B cell (primary cell): ENCODE measurements at regions not wholly inside any gene's neighbourhood (a gene's known extent, or its start where the extent isn't known, plus 50 kb on each side); places are given as distances from the start of the nearest gene placed in this dataset.

Experiments
- ATAC-seq: fragments of 200-7000 bp; cut with Tn5 transposase; one replicate; pipeline ENCODE4 v1.10.0; 2021; ENCODE audit warnings: low read depth, mild to moderate bottlenecking, moderate number of reproducible peaks, moderate library complexity
- CTCF ChIA-PET: fragments of 350-600 bp; sonication (Branson Sonifier 250); formaldehyde crosslinking; loops from one replicate; lab custom pipeline; 2021; ENCODE audit warnings: antibody characterized with exemption, inconsistent platforms; lab: Charles Lee
- POLR2A ChIA-PET: fragments of 350-600 bp; sonication (Branson Sonifier 250); formaldehyde crosslinking; loops from one replicate; lab custom pipeline; 2021; ENCODE audit warnings: antibody characterized with exemption; lab: Charles Lee
- DNase-seq: peaks from one replicate; pipeline ENCODE4 v3.0.0; 2013
- H2AFZ ChIP-seq: 2 replicates; pipeline ENCODE4 v1.6.1; 2012; ENCODE audit warnings: mild to moderate bottlenecking, low read depth, low read length; ENCODE audit not compliant: insufficient read depth, poor library complexity, severe bottlenecking
- H3K27ac ChIP-seq, 2 donors: 1 replicate in 1 of 2; 2 replicates in 1 of 2; pipeline ENCODE4 v1.5.1; 2012 to 2013; ENCODE audit warnings: low read length in 2 of 2, mild to moderate bottlenecking in 2 of 2, moderate library complexity in 1 of 2
- H3K27me3 ChIP-seq, 4 experiments: fragments of 200-600 bp in 1 of 4; sonication (generic) in 1 of 4; replicated peaks in 1 of 4; 1 replicate in 2 of 4; 2 replicates in 2 of 4; pipeline versions ENCODE4 v1.6.1 to v1.7.0; 2013 to 2016; ENCODE audit warnings: low read length in 3 of 4, mild to moderate bottlenecking in 2 of 4, mixed read lengths in 1 of 4, moderate library complexity in 1 of 4; ENCODE audit not compliant: insufficient read depth in 4 of 4, control insufficient read depth in 3 of 4; ENCODE audit errors: control extremely low read depth in 1 of 4
- H3K36me3 ChIP-seq, 2 experiments: replicated peaks in 1 of 2; 1 replicate in 1 of 2; 2 replicates in 1 of 2; pipeline versions ENCODE4 v1.6.1 to v1.7.1; 2013; ENCODE audit warnings: low read length in 1 of 2; ENCODE audit not compliant: insufficient read depth in 2 of 2, control insufficient read depth in 1 of 2; ENCODE audit errors: control extremely low read depth in 1 of 2, extremely low read depth in 1 of 2
- H3K4me1 ChIP-seq, 2 donors: fragments of 200-600 bp in 1 of 2; sonication (generic) in 1 of 2; 1 replicate in 1 of 2; 2 replicates in 1 of 2; pipeline versions ENCODE4 v1.5.1 to v1.6.1; 2013 to 2017; ENCODE audit warnings: low read length in 2 of 2; ENCODE audit not compliant: control insufficient read depth in 2 of 2, insufficient read depth in 2 of 2
- H3K4me2 ChIP-seq: replicated peaks from 2 replicates; pipeline ENCODE3; 2012; ENCODE audit warnings: mild to moderate bottlenecking, low read depth, low read length; ENCODE audit not compliant: poor library complexity, severe bottlenecking
- H3K4me3 ChIP-seq, 5 experiments: fragments of 200-600 bp in 1 of 5; sonication (generic) in 1 of 5; 1 replicate in 3 of 5; 2 replicates in 2 of 5; pipeline versions ENCODE4 v1.5.1 to v1.7.0; 2011 to 2016; ENCODE audit warnings: low read length in 4 of 5, mild to moderate bottlenecking in 4 of 5, low read depth in 2 of 5, control low read depth in 1 of 5, moderate library complexity in 1 of 5; ENCODE audit not compliant: insufficient read depth in 1 of 5; ENCODE audit errors: control extremely low read depth in 1 of 5, extremely low read depth in 1 of 5
- H3K79me2 ChIP-seq: fragments of 200-600 bp; sonication (generic); one replicate; pipeline ENCODE4 v1.6.0; 2016; ENCODE audit warnings: low read length; ENCODE audit not compliant: control insufficient read depth, insufficient read depth
- H3K9ac ChIP-seq: fragments of 200-600 bp; sonication (generic); 2 replicates; pipeline ENCODE4 v1.6.1; 2017; ENCODE audit warnings: mild to moderate bottlenecking, low read length, moderate library complexity
- H3K9me3 ChIP-seq, 3 donors: one replicate each; pipeline versions ENCODE4 v1.6.1 to v1.7.1; 2013; ENCODE audit warnings: low read length in 2 of 3; ENCODE audit not compliant: control insufficient read depth in 2 of 3, insufficient read depth in 1 of 3; ENCODE audit errors: control extremely low read depth in 1 of 3
- H4K20me1 ChIP-seq: 2 replicates; pipeline ENCODE4 v1.6.0; 2012; ENCODE audit warnings: mild to moderate bottlenecking, low read length; ENCODE audit not compliant: insufficient read depth, control insufficient read depth, poor library complexity, severe bottlenecking
- H3K27ac Mint-ChIP-seq: one replicate; pipeline ENCODE4 v1.8.0; 2021; ENCODE audit warnings: mixed read lengths
- H3K27me3 Mint-ChIP-seq: one replicate; pipeline ENCODE4 v1.8.0; 2021; ENCODE audit warnings: mixed read lengths
- H3K4me1 Mint-ChIP-seq: one replicate; pipeline ENCODE4 v1.8.0; 2021; ENCODE audit warnings: mixed read lengths
- H3K4me3 Mint-ChIP-seq: one replicate; pipeline ENCODE4 v1.8.0; 2021; ENCODE audit warnings: mixed read lengths
- H3K9me3 Mint-ChIP-seq: one replicate; pipeline ENCODE4 v1.8.0; 2022; ENCODE audit warnings: mixed read lengths; ENCODE audit not compliant: insufficient read depth
- EZH2 ChIP-seq: IDR thresholded peaks from 2 replicates; pipeline ENCODE4 v1.6.1; 2012; ENCODE audit warnings: borderline replicate concordance, low read depth, mild to moderate bottlenecking, moderate library complexity, low read length; ENCODE audit not compliant: insufficient read depth, poor library complexity, severe bottlenecking
- WGBS: methylation state at CpG from one replicate; pipeline ENCODE4 v1.1.5; 2013; ENCODE audit warnings: missing lambda C conversion rate; ENCODE audit not compliant: insufficient coverage; 5-methylcytosine and 5-hydroxymethylcytosine counted together
- intact Hi-C: fragments of 100-400 bp; cut with micrococcal nuclease; formaldehyde crosslinking; loops from one replicate; pipeline ENCODE4 v1.10.0; 2022
- TF ChIP-seq, protein P1 (sequence below): fragments of 200-600 bp; IDR thresholded peaks from one replicate; pipeline ENCODE4 v1.8.0; 2022; ENCODE audit warnings: antibody characterized with exemption, mild to moderate bottlenecking

DNA sequence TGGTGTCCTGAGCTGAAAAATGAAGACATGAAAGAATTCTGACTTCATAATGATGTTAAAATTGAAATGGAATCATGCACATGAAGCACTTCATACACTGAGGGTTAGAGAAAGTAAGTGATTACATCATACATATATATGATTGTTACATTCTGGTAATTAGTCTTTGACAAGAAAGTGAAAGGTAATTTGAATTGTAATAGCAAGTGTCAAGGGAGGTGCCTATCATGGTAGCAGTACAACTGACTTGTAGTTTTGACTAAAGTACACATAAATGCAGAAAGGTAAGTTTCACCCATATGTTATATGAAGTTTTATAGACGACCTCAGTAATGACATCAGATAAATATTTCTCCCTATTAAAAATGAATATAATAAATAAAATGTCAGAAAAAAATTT lies 1325.0 kb upstream of the GOT2 start:
- ChIA-PET CTCF (no interaction called here), POLR2A (no interaction called here)
- no peaks in the 10 kb centered on the region for H3K27me3 Mint-ChIP-seq
- Histone ChIP-seq H3K4me3 (no peak overlapping the region), H3K27me3 (no peaks in the 10 kb centered on the region), H3K36me3 (no peaks in the 10 kb centered on the region), H3K9me3 (no peaks in the 10 kb centered on the region), H3K4me1 (no peaks in the 10 kb centered on the region), H3K4me2 (no peak overlapping the region), H3K79me2 (no peaks in the 10 kb centered on the region), H3K9ac (no peak overlapping the region), H2AFZ (no peak overlapping the region), H3K27ac (no peak overlapping the region), H4K20me1 (no peaks in the 10 kb centered on the region)
- H3K4me3 Mint-ChIP-seq = no peak overlapping the region
- no peak overlapping the region for H3K27ac Mint-ChIP-seq
- H3K9me3 Mint-ChIP-seq = peaks cover 4% of the 10 kb centered on the region
- WGBS = no CpG with 5 or more reads among the region's 1 CpG
- intact Hi-C loops = no loop called here
- TF ChIP-seq EZH2 = no peak
- TF ChIP-seq, protein P1, sequence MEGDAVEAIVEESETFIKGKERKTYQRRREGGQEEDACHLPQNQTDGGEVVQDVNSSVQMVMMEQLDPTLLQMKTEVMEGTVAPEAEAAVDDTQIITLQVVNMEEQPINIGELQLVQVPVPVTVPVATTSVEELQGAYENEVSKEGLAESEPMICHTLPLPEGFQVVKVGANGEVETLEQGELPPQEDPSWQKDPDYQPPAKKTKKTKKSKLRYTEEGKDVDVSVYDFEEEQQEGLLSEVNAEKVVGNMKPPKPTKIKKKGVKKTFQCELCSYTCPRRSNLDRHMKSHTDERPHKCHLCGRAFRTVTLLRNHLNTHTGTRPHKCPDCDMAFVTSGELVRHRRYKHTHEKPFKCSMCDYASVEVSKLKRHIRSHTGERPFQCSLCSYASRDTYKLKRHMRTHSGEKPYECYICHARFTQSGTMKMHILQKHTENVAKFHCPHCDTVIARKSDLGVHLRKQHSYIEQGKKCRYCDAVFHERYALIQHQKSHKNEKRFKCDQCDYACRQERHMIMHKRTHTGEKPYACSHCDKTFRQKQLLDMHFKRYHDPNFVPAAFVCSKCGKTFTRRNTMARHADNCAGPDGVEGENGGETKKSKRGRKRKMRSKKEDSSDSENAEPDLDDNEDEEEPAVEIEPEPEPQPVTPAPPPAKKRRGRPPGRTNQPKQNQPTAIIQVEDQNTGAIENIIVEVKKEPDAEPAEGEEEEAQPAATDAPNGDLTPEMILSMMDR = no peak
- DNase-seq (no peak), ATAC-seq (no peak)
- H3K4me1 Mint-ChIP-seq = no peaks in the 10 kb centered on the region

DNA sequence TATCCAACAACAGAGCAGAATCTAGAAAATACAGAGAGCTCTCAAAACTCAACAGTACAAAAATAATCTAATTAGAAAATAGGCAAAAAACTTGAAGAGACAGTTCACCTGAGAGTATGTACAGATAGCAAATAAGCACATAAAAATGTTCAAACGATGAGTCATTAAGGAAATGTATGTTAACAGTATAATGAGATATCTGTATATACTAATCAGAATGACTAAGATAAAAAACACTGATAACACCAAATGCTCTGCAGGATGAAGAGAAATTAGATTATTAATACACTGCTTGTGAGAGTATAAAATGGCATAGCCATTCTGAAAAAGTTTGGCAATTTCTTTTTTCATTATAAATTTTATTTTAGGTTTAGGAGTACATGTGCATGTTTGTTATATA lies 1307.6 kb upstream of the GOT2 start:
- Histone ChIP-seq H3K27me3 (no peaks in the 10 kb centered on the region), H3K4me3 (no peak overlapping the region), H3K4me2 (no peak overlapping the region), H3K27ac (no peak overlapping the region), H3K79me2 (no peaks in the 10 kb centered on the region), H3K36me3 (no peaks in the 10 kb centered on the region), H2AFZ (no peak overlapping the region), H3K9me3 (no peaks in the 10 kb centered on the region), H3K4me1 (no peaks in the 10 kb centered on the region), H3K9ac (no peak overlapping the region), H4K20me1 (no peaks in the 10 kb centered on the region)
- POLR2A ChIA-PET = no interaction called here
- intact Hi-C loops = no loop called here
- no peak overlapping the region for H3K27ac Mint-ChIP-seq
- ATAC-seq (no peak), DNase-seq (no peak)
- no peak overlapping the region for H3K4me3 Mint-ChIP-seq
- CTCF ChIA-PET = no interaction called here
- no CpG with 5 or more reads among the region's 1 CpG for WGBS
- peaks cover 5% of the 10 kb centered on the region for H3K9me3 Mint-ChIP-seq
- no peaks in the 10 kb centered on the region for H3K4me1 Mint-ChIP-seq
- H3K27me3 Mint-ChIP-seq = no peaks in the 10 kb centered on the region
- TF ChIP-seq, protein P1 = no peak
- no peak for TF ChIP-seq EZH2
